Parathyroid adenoma (tissue), 2 donors: ENCODE measurements at regions not wholly inside any gene's neighbourhood (a gene's known extent, or its start where the extent isn't known, plus 50 kb on each side); places are given as distances from the start of the nearest gene placed in this dataset.
"Not testable (repeated sequence)": the region's sequence is repeated elsewhere in the genome, so short reads cannot be mapped to it uniquely, and the experiment has no call there.

Source experiments
- H2AFZ ChIP-seq: fragments of 300-600 bp; sonication (generic); one replicate; pipeline ENCODE4 v1.7.0; 2017; ENCODE audit warnings: antibody characterized with exemption, mild to moderate bottlenecking
- H3K27ac ChIP-seq: fragments of 300-600 bp; sonication (generic); one replicate; pipeline ENCODE4 v1.7.0; 2017
- H3K27me3 ChIP-seq: fragments of 300-600 bp; sonication (generic); one replicate; pipeline ENCODE4 v1.7.0; 2017; ENCODE audit warnings: low read length; ENCODE audit not compliant: control insufficient read depth, insufficient read depth
- H3K36me3 ChIP-seq: fragments of 300-600 bp; sonication (generic); one replicate; pipeline ENCODE4 v1.7.0; 2017; ENCODE audit warnings: low read length; ENCODE audit not compliant: control insufficient read depth, insufficient read depth
- H3K4me1 ChIP-seq: fragments of 300-600 bp; sonication (generic); one replicate; pipeline ENCODE4 v1.7.0; 2017; ENCODE audit warnings: control low read depth
- H3K4me2 ChIP-seq: fragments of 300-600 bp; sonication (generic); one replicate; pipeline ENCODE4 v1.7.0; 2017; ENCODE audit warnings: low read length
- H3K4me3 ChIP-seq: fragments of 300-600 bp; sonication (generic); one replicate; pipeline ENCODE4 v1.7.0; 2017; ENCODE audit warnings: low read depth, low read length
- H3K79me2 ChIP-seq: fragments of 300-600 bp; sonication (generic); one replicate; pipeline ENCODE4 v1.7.0; 2017; ENCODE audit warnings: control low read depth
- H3K9ac ChIP-seq: fragments of 300-600 bp; sonication (generic); one replicate; pipeline ENCODE4 v1.7.0; 2017; ENCODE audit warnings: mild to moderate bottlenecking
- H3K9me3 ChIP-seq: fragments of 300-600 bp; sonication (generic); one replicate; pipeline ENCODE4 v1.7.0; 2017; ENCODE audit warnings: low read length; ENCODE audit not compliant: control insufficient read depth
- TF ChIP-seq, protein P1 (sequence below): fragments of 300-600 bp; sonication (generic); IDR thresholded peaks from one replicate; pipeline ENCODE4 v1.7.0; 2017; ENCODE audit warnings: antibody characterized with exemption, mild to moderate bottlenecking
- donor health status: primary hyperparathyroidism.

DNA sequence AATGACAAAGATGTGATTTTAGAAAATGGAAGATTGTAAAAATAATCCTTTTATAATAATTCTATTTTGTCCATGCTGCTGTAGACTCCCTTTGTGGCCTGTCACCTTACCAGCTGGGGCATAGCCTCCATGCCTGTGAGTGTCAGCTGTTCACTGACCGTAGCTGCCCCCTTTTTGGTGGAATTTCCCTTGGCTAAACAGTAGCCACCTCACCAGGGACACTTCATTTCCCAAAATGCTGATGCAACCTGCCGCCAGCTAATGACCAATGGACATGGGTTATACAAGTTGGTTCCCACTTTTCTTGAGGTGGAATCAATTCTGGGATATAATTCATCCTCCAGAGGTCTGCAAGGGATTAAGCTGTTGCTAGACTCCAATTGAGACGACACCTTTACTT lies 368.4 kb downstream of the PRDM5 start:
- TF ChIP-seq, protein P1, sequence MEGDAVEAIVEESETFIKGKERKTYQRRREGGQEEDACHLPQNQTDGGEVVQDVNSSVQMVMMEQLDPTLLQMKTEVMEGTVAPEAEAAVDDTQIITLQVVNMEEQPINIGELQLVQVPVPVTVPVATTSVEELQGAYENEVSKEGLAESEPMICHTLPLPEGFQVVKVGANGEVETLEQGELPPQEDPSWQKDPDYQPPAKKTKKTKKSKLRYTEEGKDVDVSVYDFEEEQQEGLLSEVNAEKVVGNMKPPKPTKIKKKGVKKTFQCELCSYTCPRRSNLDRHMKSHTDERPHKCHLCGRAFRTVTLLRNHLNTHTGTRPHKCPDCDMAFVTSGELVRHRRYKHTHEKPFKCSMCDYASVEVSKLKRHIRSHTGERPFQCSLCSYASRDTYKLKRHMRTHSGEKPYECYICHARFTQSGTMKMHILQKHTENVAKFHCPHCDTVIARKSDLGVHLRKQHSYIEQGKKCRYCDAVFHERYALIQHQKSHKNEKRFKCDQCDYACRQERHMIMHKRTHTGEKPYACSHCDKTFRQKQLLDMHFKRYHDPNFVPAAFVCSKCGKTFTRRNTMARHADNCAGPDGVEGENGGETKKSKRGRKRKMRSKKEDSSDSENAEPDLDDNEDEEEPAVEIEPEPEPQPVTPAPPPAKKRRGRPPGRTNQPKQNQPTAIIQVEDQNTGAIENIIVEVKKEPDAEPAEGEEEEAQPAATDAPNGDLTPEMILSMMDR, result no peak
- Histone ChIP-seq H3K27ac (no peak overlapping the region), H3K4me2 (no peak overlapping the region), H3K36me3 (no peaks in the 10 kb centered on the region), H2AFZ (no peak overlapping the region), H3K4me1 (no peaks in the 10 kb centered on the region), H3K79me2 (no peaks in the 10 kb centered on the region), H3K9me3 (no peaks in the 10 kb centered on the region), H3K27me3 (no peaks in the 10 kb centered on the region), H3K9ac (no peak overlapping the region), H3K4me3 (no peak overlapping the region)

DNA sequence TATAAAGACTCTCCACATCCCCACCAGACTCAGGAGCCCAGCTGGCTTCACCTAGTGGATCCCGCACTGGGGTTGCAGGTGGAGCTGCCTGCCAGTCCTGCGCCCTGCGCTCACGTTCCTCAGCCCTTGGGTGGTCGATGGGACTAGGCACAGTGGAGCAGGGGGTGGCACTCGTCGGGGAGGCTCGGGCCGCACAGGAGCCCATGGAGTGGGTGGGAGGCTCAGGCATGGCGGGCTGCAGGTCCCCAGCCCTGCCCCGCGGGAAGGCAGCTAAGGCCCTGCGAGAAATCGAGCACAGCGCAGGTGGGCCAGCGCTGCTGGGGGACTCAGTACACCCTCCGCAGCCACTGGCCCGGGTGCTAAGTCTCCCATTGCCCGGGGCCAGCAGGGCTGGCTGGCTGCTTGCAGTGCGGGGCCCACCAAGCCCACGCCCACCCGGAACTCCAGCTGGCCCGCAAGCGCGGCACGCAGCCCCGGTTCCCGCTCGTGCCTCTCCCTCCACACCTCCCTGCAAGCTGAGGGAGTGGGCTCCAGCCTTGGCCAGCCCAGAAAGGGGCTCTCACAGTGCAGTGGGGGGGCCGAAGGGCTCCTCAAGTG lies 371.8 kb downstream of the PRDM5 start:
- H3K27me3 ChIP-seq, H3K4me2 ChIP-seq, H3K9me3 ChIP-seq, H3K36me3 ChIP-seq, H3K79me2 ChIP-seq, H3K4me3 ChIP-seq, H3K9ac ChIP-seq, H3K27ac ChIP-seq, H2AFZ ChIP-seq, H3K4me1 ChIP-seq: not testable (repeated sequence)

DNA sequence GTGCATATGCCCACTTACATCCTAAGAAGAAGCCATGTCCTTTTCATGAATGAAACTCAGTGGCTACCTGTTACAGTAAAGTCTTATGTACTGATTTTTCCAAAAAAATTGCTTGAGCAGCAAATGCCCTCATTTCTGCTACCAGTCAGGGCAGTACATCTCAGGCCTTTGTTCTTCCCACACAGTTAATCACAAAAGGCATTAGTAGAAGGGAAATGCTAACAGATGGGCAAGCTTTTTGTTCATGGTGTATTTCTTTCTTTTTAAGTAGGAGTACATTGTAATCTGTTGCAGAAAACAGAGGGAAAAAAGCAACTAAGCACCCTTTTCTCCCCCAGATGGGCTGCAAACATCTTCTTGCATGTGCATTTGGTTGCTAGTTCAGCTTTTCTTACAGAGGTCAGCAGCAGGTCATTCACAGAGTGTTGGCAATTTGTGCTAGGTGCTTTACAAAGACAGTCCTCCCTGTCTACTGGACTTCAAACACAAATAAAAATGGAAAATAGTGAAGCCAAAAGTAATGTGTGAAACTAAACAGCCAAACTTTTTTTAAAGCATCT lies 373.4 kb downstream of the PRDM5 start:
- Histone ChIP-seq H3K9me3 (no peaks in the 10 kb centered on the region), H3K4me2 (no peak overlapping the region), H3K79me2 (no peaks in the 10 kb centered on the region), H3K4me1 (no peaks in the 10 kb centered on the region), H3K9ac (no peak overlapping the region), H2AFZ (no peak overlapping the region), H3K4me3 (no peak overlapping the region), H3K27ac (no peak overlapping the region), H3K36me3 (no peaks in the 10 kb centered on the region), H3K27me3 (no peaks in the 10 kb centered on the region)
- TF ChIP-seq, protein P1, result no peak

DNA sequence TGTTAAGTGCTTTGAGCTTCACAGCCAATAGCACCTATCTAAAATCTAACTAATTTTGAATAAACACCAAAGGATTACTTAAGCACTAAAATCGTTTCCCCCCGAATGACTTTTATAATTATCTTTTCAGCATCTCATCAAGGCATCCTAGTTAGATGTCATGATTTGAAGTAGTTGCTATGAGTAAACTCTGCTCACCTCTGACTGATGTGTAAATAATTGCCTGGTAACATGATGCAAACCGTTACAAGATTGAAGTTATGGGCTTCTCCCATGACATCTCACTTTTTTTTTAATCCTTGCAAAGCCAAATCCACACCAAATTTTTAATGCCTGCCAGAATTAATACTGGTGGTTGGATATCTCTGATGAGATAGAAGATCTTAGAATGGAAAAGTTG lies 377.1 kb downstream of the PRDM5 start:
- Histone ChIP-seq H3K27ac (no peak overlapping the region), H3K4me2 (no peak overlapping the region), H3K9me3 (no peaks in the 10 kb centered on the region), H3K4me1 (no peaks in the 10 kb centered on the region), H3K4me3 (no peak overlapping the region), H3K9ac (no peak overlapping the region), H3K27me3 (no peaks in the 10 kb centered on the region), H3K36me3 (no peaks in the 10 kb centered on the region), H3K79me2 (no peaks in the 10 kb centered on the region), H2AFZ (no peak overlapping the region)
- TF ChIP-seq, protein P1, result no peak

DNA sequence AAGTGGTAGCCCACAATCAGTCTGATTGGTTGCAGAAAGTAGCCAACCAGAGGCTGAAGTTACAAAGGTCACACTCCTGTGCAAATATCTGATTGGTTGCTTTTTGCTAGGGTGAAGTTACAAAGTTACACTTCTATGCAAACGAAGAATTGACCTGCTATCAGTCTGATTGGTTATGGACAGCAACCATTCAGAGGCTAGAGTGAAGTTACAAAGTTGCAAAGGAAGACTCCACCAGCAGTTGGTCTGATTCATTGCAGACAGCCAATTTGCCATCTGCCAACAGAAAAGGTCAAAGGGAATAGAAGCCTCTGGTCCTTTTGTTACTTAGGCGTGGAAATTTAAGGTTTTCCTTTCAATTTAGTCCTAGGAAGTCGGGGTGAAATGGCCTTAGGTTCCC lies 377.7 kb downstream of the PRDM5 start:
- Histone ChIP-seq H3K79me2 (no peaks in the 10 kb centered on the region), H3K4me2 (no peak overlapping the region), H3K9ac (no peak overlapping the region), H3K4me1 (no peaks in the 10 kb centered on the region), H2AFZ (no peak overlapping the region), H3K4me3 (no peak overlapping the region), H3K9me3 (no peaks in the 10 kb centered on the region), H3K27ac (no peak overlapping the region), H3K27me3 (no peaks in the 10 kb centered on the region), H3K36me3 (no peaks in the 10 kb centered on the region)
- TF ChIP-seq, protein P1, result no peak
